Esophagus muscularis mucosa (tissue), 3 donors: ENCODE measurements at regions not wholly inside any gene's neighbourhood (a gene's known extent, or its start where the extent isn't known, plus 50 kb on each side); places are given as distances from the start of the nearest gene placed in this dataset.

Experiments used
- CTCF ChIP-seq, 3 experiments: fragments of 200-600 bp in 2 of 3; fragments of 450-650 bp in 1 of 3; sonication (generic) in 2 of 3; IDR thresholded peaks; one replicate each; pipeline ENCODE4 v1.5.1; 2017 to 2019; ENCODE audit warnings: antibody characterized with exemption in 3 of 3, mild to moderate bottlenecking in 2 of 3, moderate library complexity in 1 of 3
- POLR2A ChIP-seq: fragments of 450-650 bp; IDR thresholded peaks from one replicate; pipeline ENCODE4 v1.6.1; 2017; ENCODE audit warnings: antibody characterized with exemption, moderate library complexity, mild to moderate bottlenecking, low read depth

GRCh38 chr5:124237206-124237695, 509.2 kb downstream of the ZNF608 start:
- TF ChIP-seq CTCF (IDR thresholded peaks at IDR 0.05) (no peak), POLR2A (no peak)
